ENCODE measurements at regions not wholly inside any gene's neighbourhood (a gene's known extent, or its start where the extent isn't known, plus 50 kb on each side); places are given as distances from the start of the nearest gene placed in this dataset.

GRCh38 chrX:107562482-107562881, 65.8 kb upstream of the PRPS1 start (continued):
- no peak for TF ChIP-seq TAF1 (IDR thresholded peaks at IDR 0.05; ENCODE audit: low read depth, low read length)
- no peak for TF ChIP-seq MAX (IDR thresholded peaks at IDR 0.05)
- no peak for TF ChIP-seq USF2 (IDR thresholded peaks at IDR 0.05; ENCODE audit: low read length)
- TF ChIP-seq GABPA (IDR thresholded peaks at IDR 0.05; ENCODE audit: borderline replicate concordance, insufficient read depth, low read length) = no peak
- no peak for TF ChIP-seq ATF3 (IDR thresholded peaks at IDR 0.05; ENCODE audit: insufficient read depth, low read depth, low read length)

All from H1 (cell line).